NT2/D1 (cell line): ENCODE measurements at regions not wholly inside any gene's neighbourhood (a gene's known extent, or its start where the extent isn't known, plus 50 kb on each side); places are given as distances from the start of the nearest gene placed in this dataset.

Source experiments
- YY1 ChIP-seq: IDR thresholded peaks from 2 replicates; pipeline ENCODE4 v1.6.1; 2011; ENCODE audit not compliant: insufficient read length, insufficient read depth
- ZNF274 ChIP-seq: IDR thresholded peaks from 2 replicates; pipeline ENCODE4 v1.6.1; 2011; ENCODE audit warnings: mild to moderate bottlenecking, low read depth, low read length

- TF ChIP-seq ZNF274 (no peak), YY1 (no peak)
Observed at GRCh38 chr1:182191381-182192115, 130.0 kb upstream of the ZNF648 start.
